ENCODE measurements at regions not wholly inside any gene's neighbourhood (a gene's known extent, or its start where the extent isn't known, plus 50 kb on each side); places are given as distances from the start of the nearest gene placed in this dataset.
"Not testable (repeated sequence)": the region's sequence is repeated elsewhere in the genome, so short reads cannot be mapped to it uniquely, and the experiment has no call there.

DNA sequence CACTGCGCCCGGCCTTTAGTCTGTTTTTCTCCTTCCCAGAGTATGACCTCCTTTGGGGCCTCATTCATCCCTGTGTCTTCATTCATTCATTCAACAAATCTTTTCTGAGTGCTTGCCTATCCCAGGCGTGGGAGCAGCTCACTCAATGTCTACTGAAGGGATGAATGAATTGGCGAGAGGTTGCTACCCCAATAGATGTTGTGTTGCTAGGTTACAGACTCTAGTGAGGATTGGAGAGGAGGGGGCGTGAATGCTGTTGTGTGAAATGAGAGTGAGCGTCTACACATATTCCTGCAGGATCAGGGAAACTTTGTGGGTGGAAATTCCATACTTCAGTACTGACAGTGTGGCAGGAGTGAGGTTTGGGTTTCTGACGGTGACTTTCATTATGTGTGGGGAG is 55.5 kb upstream of the EP300 start:
- no peak for DNase-seq (ENCODE audit: insufficient read length, low spot score, missing footprints)
- Histone ChIP-seq H3K4me3 (ENCODE audit: insufficient read depth, low read length) (no peak overlapping the region), H2AFZ (ENCODE audit: low read length) (no peak overlapping the region), H3K27me3 (ENCODE audit: insufficient read depth, low read length) (peaks cover 5% of the 10 kb centered on the region), H3K36me3 (ENCODE audit: insufficient read depth, low read length) (no peaks in the 10 kb centered on the region), H3K9me3 (ENCODE audit: low read depth, low read length) (no peaks in the 10 kb centered on the region), H4K20me1 (ENCODE audit: insufficient read depth, low read length) (no peaks in the 10 kb centered on the region), H3K27ac (ENCODE audit: low read depth, low read length) (no peak overlapping the region), H3K4me1 (ENCODE audit: insufficient read depth, low read length) (no peaks in the 10 kb centered on the region), H3K79me2 (ENCODE audit: insufficient read depth, low read length) (no peaks in the 10 kb centered on the region), H3K4me2 (ENCODE audit: insufficient read depth, low read length) (no peak overlapping the region)
- TF ChIP-seq, protein P1, sequence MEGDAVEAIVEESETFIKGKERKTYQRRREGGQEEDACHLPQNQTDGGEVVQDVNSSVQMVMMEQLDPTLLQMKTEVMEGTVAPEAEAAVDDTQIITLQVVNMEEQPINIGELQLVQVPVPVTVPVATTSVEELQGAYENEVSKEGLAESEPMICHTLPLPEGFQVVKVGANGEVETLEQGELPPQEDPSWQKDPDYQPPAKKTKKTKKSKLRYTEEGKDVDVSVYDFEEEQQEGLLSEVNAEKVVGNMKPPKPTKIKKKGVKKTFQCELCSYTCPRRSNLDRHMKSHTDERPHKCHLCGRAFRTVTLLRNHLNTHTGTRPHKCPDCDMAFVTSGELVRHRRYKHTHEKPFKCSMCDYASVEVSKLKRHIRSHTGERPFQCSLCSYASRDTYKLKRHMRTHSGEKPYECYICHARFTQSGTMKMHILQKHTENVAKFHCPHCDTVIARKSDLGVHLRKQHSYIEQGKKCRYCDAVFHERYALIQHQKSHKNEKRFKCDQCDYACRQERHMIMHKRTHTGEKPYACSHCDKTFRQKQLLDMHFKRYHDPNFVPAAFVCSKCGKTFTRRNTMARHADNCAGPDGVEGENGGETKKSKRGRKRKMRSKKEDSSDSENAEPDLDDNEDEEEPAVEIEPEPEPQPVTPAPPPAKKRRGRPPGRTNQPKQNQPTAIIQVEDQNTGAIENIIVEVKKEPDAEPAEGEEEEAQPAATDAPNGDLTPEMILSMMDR (IDR thresholded peaks at IDR 0.05; ENCODE audit: extremely low read depth, low read depth, low read length), result no peak

DNA sequence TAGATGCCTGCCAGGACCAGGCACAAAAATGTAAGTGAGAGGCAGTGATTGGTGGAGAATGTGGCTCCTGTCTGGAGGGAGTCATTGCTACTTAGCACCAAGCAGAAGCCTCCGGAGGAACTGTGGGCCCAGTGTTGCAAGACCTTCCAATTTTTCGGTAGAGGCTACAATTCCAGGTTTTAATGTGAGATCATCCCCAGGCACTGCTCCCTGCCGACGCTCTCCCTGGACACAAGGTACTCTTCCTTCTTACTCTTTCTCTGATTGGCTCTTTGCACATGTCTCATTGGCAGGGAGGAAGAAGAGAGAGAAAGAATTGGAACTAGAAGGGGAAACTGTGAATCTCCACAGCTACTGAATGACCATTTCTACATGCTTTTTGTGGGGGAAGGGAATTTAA is 53.7 kb upstream of the EP300 start:
- H3K27ac ChIP-seq (ENCODE audit: low read depth, low read length), result no peak overlapping the region
- H3K9me3 ChIP-seq (ENCODE audit: low read depth, low read length), result no peaks in the 10 kb centered on the region
- H3K4me2 ChIP-seq (ENCODE audit: insufficient read depth, low read length), result no peak overlapping the region
- TF ChIP-seq, protein P1 (IDR thresholded peaks at IDR 0.05; ENCODE audit: extremely low read depth, low read depth, low read length), result no peak
- no peak for DNase-seq (ENCODE audit: insufficient read length, low spot score, missing footprints)
- H3K4me3 ChIP-seq (ENCODE audit: insufficient read depth, low read length), result no peak overlapping the region
- H3K4me1 ChIP-seq (ENCODE audit: insufficient read depth, low read length), result no peaks in the 10 kb centered on the region
- H2AFZ ChIP-seq (ENCODE audit: low read length), result no peak overlapping the region
- peaks cover 5% of the 10 kb centered on the region for H3K27me3 ChIP-seq (ENCODE audit: insufficient read depth, low read length)
- no peaks in the 10 kb centered on the region for H4K20me1 ChIP-seq (ENCODE audit: insufficient read depth, low read length)
- no peaks in the 10 kb centered on the region for H3K36me3 ChIP-seq (ENCODE audit: insufficient read depth, low read length)
- no peaks in the 10 kb centered on the region for H3K79me2 ChIP-seq (ENCODE audit: insufficient read depth, low read length)

DNA sequence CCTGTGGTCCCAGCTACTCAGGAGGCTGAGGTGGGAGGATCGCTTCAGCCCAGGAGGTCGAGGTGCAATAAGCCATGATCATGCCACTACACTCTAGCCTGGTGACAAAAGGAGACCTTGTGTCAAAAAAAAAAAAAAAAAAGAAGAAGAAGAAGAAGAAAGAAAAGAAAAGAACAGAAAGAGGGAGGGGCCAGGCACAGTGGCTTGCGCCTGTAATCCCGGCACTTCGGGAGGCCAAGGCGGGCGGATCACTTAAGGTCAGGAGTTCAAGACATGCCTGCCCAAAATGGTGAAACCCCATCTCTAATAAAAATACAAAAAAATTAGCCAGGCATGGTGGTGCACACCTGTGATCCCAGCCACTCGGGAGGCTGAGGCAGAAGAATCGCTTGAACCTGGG is 52.8 kb upstream of the EP300 start:
- H2AFZ ChIP-seq (ENCODE audit: low read length); H3K27ac ChIP-seq (ENCODE audit: low read depth, low read length); DNase-seq (ENCODE audit: insufficient read length, low spot score, missing footprints); H3K27me3 ChIP-seq (ENCODE audit: insufficient read depth, low read length); H3K4me3 ChIP-seq (ENCODE audit: insufficient read depth, low read length); H3K4me2 ChIP-seq (ENCODE audit: insufficient read depth, low read length); H3K9me3 ChIP-seq (ENCODE audit: low read depth, low read length); H3K36me3 ChIP-seq (ENCODE audit: insufficient read depth, low read length); H3K79me2 ChIP-seq (ENCODE audit: insufficient read depth, low read length); H4K20me1 ChIP-seq (ENCODE audit: insufficient read depth, low read length); H3K4me1 ChIP-seq (ENCODE audit: insufficient read depth, low read length): not testable (repeated sequence)

DNA sequence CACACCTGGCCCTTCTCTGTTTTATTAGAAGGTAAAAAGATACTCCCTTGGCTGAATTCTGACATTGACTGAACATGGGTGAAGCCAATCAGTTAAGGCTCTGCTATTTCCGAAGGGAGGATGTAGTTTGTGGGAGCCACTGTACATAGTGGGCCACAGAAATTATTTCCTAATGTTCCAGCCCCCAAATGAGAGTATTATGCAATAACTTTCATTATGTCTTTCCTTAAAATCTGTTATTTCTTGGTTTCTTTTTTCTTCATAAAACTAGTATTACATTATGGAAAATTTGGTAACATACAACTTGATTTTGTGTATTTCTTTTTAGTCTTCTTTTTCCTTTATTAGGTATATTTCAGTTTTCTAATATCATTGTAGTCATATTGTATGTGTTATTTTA is 51.9 kb upstream of the EP300 start:
- Histone ChIP-seq H3K4me3 (ENCODE audit: insufficient read depth, low read length) (no peak overlapping the region), H3K27me3 (ENCODE audit: insufficient read depth, low read length) (peaks cover 3% of the 10 kb centered on the region), H3K9me3 (ENCODE audit: low read depth, low read length) (no peaks in the 10 kb centered on the region), H3K27ac (ENCODE audit: low read depth, low read length) (no peak overlapping the region), H3K36me3 (ENCODE audit: insufficient read depth, low read length) (no peaks in the 10 kb centered on the region), H3K4me2 (ENCODE audit: insufficient read depth, low read length) (no peak overlapping the region), H4K20me1 (ENCODE audit: insufficient read depth, low read length) (no peaks in the 10 kb centered on the region), H2AFZ (ENCODE audit: low read length) (no peak overlapping the region), H3K79me2 (ENCODE audit: insufficient read depth, low read length) (no peaks in the 10 kb centered on the region), H3K4me1 (ENCODE audit: insufficient read depth, low read length) (no peaks in the 10 kb centered on the region)
- no peak for DNase-seq (ENCODE audit: insufficient read length, low spot score, missing footprints)
- TF ChIP-seq, protein P1 (IDR thresholded peaks at IDR 0.05; ENCODE audit: extremely low read depth, low read depth, low read length), result no peak

DNA sequence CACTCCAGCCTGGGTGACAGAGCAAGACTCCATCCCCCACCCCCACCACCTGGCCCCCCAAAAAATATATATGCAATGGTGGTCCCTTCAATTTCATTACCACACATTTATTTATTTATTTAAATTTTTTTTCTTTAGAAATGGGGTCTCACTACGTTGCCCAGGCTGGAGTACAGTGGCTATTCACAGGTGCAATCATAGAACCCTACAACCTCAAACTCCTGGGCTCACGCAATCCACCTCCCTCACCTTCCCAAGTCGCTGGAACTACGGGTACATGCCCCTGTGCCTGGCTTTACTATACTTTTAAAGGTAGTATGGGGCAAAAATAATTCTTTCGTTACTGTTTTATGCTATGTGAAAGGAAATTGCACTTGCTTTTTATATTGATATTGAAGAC is 50.9 kb upstream of the EP300 start:
- no peak overlapping the region for H3K4me2 ChIP-seq (ENCODE audit: insufficient read depth, low read length)
- H2AFZ ChIP-seq (ENCODE audit: low read length), result no peak overlapping the region
- no peak for DNase-seq (ENCODE audit: insufficient read length, low spot score, missing footprints)
- no peaks in the 10 kb centered on the region for H4K20me1 ChIP-seq (ENCODE audit: insufficient read depth, low read length)
- TF ChIP-seq, protein P1 (IDR thresholded peaks at IDR 0.05; ENCODE audit: extremely low read depth, low read depth, low read length), result no peak
- no peak overlapping the region for H3K4me3 ChIP-seq (ENCODE audit: insufficient read depth, low read length)
- H3K27ac ChIP-seq (ENCODE audit: low read depth, low read length), result no peak overlapping the region
- no peaks in the 10 kb centered on the region for H3K79me2 ChIP-seq (ENCODE audit: insufficient read depth, low read length)
- H3K36me3 ChIP-seq (ENCODE audit: insufficient read depth, low read length), result no peaks in the 10 kb centered on the region
- peaks cover 3% of the 10 kb centered on the region for H3K27me3 ChIP-seq (ENCODE audit: insufficient read depth, low read length)
- no peaks in the 10 kb centered on the region for H3K4me1 ChIP-seq (ENCODE audit: insufficient read depth, low read length)
- H3K9me3 ChIP-seq (ENCODE audit: low read depth, low read length), result no peaks in the 10 kb centered on the region

All from osteoblast (primary cell).